Fibroblast of the aortic adventitia (primary cell): ENCODE measurements at regions not wholly inside any gene's neighbourhood (a gene's known extent, or its start where the extent isn't known, plus 50 kb on each side); places are given as distances from the start of the nearest gene placed in this dataset.

Experiments
- DNase-seq: peaks from one replicate; pipeline ENCODE4 v3.0.0-alpha.2; 2010; ENCODE audit warnings: low read depth
- H3K4me3 ChIP-seq: 2 replicates; pipeline ENCODE4 v1.5.1; 2011; ENCODE audit warnings: low read depth, mild to moderate bottlenecking, control low read depth, low read length, moderate library complexity
- TF ChIP-seq, protein P1 (sequence below): IDR thresholded peaks from 2 replicates; pipeline ENCODE4 v1.5.1; 2011; ENCODE audit warnings: mild to moderate bottlenecking, low read length, control low read depth, inconsistent platforms; ENCODE audit not compliant: insufficient read depth

GRCh38 chr19:13670846-13671245, 93.5 kb upstream of the MRI1 start:
- DNase-seq, result no peak
- TF ChIP-seq, protein P1, sequence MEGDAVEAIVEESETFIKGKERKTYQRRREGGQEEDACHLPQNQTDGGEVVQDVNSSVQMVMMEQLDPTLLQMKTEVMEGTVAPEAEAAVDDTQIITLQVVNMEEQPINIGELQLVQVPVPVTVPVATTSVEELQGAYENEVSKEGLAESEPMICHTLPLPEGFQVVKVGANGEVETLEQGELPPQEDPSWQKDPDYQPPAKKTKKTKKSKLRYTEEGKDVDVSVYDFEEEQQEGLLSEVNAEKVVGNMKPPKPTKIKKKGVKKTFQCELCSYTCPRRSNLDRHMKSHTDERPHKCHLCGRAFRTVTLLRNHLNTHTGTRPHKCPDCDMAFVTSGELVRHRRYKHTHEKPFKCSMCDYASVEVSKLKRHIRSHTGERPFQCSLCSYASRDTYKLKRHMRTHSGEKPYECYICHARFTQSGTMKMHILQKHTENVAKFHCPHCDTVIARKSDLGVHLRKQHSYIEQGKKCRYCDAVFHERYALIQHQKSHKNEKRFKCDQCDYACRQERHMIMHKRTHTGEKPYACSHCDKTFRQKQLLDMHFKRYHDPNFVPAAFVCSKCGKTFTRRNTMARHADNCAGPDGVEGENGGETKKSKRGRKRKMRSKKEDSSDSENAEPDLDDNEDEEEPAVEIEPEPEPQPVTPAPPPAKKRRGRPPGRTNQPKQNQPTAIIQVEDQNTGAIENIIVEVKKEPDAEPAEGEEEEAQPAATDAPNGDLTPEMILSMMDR, result no peak
- no peak overlapping the region for H3K4me3 ChIP-seq

- no peak overlapping the region for H3K4me3 ChIP-seq
- TF ChIP-seq, protein P1, result no peak
- no peak for DNase-seq
These were observed 94.5 kb upstream of the MRI1 start for GRCh38 chr19:13669780-13670355.

DNA sequence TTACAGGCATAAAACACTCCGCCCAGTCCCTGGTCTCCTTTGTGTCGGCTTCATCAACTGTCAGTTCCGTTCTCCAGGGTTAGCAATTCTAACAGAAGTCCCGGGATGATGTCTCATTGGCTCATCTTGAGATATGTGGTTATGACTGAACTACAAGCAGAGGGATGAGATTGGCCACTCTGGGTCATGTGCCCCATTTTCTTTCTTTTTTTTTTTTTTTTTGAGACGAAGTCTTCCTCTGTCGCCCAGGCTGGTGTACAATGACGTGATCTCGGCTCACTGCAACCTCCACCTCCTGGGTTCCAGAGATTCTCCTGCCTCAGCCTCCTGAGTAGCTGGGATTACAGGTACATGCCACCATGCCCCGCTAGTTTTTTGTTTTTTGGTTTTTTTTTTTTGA, 95.4 kb upstream of the MRI1 start:
- no peak overlapping the region for H3K4me3 ChIP-seq
- TF ChIP-seq, protein P1, result no peak
- DNase-seq, result no peak

DNA sequence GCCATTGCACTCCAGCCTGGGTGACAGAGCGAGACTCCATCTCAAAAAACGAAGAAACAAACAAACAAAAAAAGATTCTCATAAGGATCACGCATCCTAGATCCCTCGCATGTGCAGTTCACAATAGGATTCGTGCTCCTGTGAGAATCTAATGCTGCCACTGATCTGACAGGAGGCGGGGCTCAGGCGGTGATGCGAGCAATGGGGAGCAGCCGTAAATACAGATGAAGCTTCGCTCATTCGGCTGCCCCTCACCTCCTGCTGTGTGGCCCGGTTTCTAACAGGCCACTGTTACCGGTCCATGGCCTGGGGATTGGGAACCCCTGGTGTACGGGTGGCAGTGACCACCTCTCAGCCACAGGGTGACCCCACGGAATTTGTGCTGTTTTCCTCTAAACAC, 98.2 kb upstream of the MRI1 start:
- H3K4me3 ChIP-seq, result no peak overlapping the region
- TF ChIP-seq, protein P1, result no peak
- no peak for DNase-seq

DNA sequence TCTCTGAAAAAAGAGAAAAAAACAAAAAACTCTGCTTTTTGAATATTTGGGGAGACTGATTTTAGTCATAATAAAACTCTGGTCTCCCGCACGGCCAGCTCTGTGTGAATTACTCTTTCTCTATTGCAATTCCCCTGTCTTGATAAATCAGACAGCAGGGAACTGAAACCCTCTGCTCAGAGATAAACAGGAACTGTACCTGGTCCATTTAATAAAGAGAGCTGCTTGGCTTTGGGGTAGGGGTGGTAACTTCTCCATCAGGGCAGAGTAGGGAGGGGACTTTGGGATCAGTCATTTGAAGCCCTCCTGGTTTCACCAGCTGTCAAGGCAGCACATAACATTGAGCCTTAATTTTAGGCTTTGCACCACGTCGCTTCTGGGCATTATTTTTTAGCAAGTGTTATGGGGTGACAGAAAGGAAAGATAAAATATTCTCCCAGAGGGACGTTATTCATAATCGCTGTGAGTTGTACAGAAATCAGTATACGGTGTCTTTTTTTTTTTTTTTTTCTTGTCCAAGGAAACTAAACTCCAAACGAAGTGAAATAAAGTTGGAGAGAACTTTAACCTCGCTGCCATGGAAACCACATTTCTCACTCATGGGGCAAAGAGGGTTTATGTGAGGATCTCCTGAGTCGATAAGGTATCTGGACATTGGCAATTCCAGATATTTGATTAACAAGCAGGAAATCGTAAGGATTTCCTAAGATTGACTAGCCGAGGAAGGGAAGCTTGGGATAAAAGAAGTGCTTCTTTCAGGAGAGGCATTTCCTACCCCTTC, 99.0 kb upstream of the MRI1 start:
- TF ChIP-seq, protein P1, result no peak
- DNase-seq, result no peak
- H3K4me3 ChIP-seq, result no peak overlapping the region

DNA sequence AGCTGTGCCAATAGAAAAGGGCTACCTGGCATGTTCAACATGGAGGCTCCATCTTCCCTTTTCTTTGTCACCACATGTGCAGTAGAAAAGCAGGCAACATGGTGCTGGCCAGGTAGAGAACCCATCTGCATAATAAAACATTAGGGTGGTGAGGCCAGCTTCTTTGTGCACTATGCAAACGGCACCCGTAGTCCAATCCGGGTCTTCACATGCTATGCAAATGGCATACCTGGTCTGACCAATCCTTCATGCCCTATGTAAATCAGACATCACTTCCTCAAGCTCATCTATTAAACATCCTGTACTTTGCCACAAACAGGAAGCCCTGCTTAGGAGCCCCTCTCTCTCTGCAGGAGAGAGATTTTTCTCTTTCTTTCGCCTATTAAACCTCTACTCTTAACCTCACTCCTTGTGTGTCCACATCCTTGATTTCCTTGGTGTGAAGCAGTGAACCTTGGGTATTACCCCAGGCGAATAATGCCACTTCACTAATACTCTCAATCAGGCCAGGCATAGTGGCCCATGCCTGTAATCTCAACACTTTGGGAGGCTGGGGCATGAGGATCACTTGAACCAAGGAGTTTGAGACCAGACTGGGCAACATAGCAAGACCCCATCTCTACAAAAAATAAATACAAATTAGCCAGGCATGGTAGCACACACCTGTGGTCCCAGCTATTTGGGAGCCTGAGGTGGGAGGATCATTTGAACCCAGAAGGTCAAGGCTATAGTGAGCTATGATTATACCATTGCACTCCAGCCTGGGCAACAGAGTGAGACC, 111.3 kb upstream of the MRI1 start:
- DNase-seq, result no peak
- TF ChIP-seq, protein P1, result no peak
- H3K4me3 ChIP-seq, result no peak overlapping the region
